GM12892 (cell line): ENCODE measurements at regions not wholly inside any gene's neighbourhood (a gene's known extent, or its start where the extent isn't known, plus 50 kb on each side); places are given as distances from the start of the nearest gene placed in this dataset.

Experiments used
- POLR2A ChIP-seq: IDR thresholded peaks from 2 replicates; pipeline ENCODE4 v1.6.1; 2011; ENCODE audit warnings: low read depth, low read length, control low read depth
- POLR2AphosphoS5 ChIP-seq: IDR thresholded peaks from 2 replicates; pipeline ENCODE4 v1.6.1; 2011; ENCODE audit warnings: low read depth, low read length, control low read depth

GRCh38 chr6:130520221-130520620 is 154.4 kb downstream of the TMEM200A start:
- TF ChIP-seq POLR2A (no peak), POLR2AphosphoS5 (no peak)
